ENCODE measurements at regions not wholly inside any gene's neighbourhood (a gene's known extent, or its start where the extent isn't known, plus 50 kb on each side); places are given as distances from the start of the nearest gene placed in this dataset.

DNA sequence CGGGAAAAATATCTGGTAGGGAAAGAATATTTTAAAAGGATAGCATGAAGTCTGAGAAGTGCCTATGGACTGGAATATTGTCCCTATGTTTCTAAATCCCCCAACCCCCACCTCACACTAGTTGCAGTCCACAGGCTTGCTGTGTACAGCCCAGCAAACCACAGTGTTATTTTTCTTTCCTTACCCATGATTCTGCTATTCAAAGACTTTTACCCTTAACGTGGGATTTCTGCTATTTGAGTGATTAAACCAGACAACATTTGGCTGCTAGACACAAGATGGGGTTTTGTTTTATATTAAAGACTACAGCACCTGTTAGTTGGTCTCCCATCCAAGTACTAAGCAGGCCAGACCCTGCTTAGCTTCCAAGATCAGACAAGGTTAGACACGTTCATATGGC is 120.5 kb upstream of the MYO3A start:
- ATAC-seq (no peak), DNase-seq (no peak)
- H3K27me3 ChIP-seq, result no peaks in the 10 kb centered on the region
- 44 to 48% methylated on average over 3 of the region's 3 CpGs for WGBS, 2 donors
- intact Hi-C loops (cut with DNase I), result no loop called here
- H3K4me3 ChIP-seq, result no peak overlapping the region
- TF ChIP-seq POLR2A (IDR thresholded peaks at IDR 0.05), result no peak
- TF ChIP-seq, protein P1, sequence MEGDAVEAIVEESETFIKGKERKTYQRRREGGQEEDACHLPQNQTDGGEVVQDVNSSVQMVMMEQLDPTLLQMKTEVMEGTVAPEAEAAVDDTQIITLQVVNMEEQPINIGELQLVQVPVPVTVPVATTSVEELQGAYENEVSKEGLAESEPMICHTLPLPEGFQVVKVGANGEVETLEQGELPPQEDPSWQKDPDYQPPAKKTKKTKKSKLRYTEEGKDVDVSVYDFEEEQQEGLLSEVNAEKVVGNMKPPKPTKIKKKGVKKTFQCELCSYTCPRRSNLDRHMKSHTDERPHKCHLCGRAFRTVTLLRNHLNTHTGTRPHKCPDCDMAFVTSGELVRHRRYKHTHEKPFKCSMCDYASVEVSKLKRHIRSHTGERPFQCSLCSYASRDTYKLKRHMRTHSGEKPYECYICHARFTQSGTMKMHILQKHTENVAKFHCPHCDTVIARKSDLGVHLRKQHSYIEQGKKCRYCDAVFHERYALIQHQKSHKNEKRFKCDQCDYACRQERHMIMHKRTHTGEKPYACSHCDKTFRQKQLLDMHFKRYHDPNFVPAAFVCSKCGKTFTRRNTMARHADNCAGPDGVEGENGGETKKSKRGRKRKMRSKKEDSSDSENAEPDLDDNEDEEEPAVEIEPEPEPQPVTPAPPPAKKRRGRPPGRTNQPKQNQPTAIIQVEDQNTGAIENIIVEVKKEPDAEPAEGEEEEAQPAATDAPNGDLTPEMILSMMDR (IDR thresholded peaks at IDR 0.05), result no peak
- H3K27ac ChIP-seq, result no peak overlapping the region
- H3K9me3 ChIP-seq, result no peaks in the 10 kb centered on the region
- no peaks in the 10 kb centered on the region for H3K4me1 ChIP-seq
- H3K36me3 ChIP-seq (replicated peaks in 1 of 2; ENCODE audit: insufficient read depth in 1 of 2, low read depth in 2 of 2), result no peaks in the 10 kb centered on the region

DNA sequence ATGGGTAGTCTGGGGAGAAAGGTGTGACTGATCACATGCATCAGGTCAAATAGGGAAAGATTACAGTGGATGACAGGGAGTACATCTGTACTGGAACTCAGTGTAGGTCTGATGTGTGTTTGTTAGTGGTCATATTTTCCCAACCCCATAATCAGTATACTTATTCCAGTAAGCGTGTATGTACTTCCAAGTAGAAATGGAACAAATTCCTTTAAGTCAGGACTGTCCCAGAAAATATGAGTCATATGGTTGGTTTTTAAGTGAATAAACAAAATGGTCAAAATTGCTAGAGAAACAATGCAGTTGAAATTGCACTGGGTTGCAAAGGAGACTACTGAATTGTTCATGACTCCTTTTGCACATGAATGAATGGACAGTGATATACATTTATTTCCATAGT is 118.8 kb upstream of the MYO3A start:
- H3K27me3 ChIP-seq, result no peaks in the 10 kb centered on the region
- no peak overlapping the region for H3K4me3 ChIP-seq
- H3K36me3 ChIP-seq (replicated peaks in 1 of 2; ENCODE audit: insufficient read depth in 1 of 2, low read depth in 2 of 2), result no peaks in the 10 kb centered on the region
- DNase-seq (no peak), ATAC-seq (no peak)
- intact Hi-C loops (cut with DNase I), result no loop called here
- TF ChIP-seq, protein P1 (IDR thresholded peaks at IDR 0.05), result no peak
- no peak for TF ChIP-seq POLR2A (IDR thresholded peaks at IDR 0.05)
- H3K27ac ChIP-seq, result no peak overlapping the region
- no peaks in the 10 kb centered on the region for H3K9me3 ChIP-seq
- 32 to 44% methylated on average over 1 of the region's 1 CpG for WGBS, 2 donors
- H3K4me1 ChIP-seq, result no peaks in the 10 kb centered on the region

DNA sequence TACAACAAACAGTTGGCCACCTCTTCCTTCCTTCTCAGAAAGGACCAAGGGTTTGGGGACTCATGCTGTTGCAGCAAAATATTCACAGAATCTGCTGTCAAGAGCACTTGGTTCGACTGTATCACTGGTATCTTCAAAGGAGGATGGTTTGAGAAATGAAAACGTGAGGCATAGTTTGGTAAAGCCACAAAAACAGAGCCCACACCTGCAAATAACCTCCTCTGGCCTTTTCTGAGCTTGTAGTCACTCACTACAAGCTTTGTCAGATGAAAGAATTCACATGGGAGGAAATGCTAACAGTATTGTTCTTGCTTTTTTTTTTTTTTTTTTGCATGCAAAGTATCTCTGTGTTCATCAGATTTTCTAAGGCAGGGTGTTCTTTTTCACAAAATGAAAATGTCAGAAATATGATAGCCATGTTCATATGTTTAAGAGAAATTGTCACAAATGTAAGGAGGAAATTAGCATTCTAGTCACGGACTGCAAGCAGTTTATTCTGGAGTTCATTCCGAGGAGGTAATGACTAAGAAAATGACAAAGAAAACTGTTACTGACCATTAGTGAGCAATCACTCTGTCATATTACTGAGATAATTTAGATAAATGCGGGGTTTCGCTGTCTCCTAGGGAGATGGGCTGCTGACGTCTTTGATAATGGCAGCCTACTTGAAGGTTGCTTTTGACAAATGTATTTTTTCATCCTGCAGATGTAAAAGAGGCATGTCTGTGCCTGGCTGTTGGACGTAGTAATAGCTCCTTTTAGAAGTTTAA is 117.8 kb upstream of the MYO3A start:
- Histone ChIP-seq H3K36me3 (replicated peaks in 1 of 2; ENCODE audit: insufficient read depth in 1 of 2, low read depth in 2 of 2) (no peaks in the 10 kb centered on the region), H3K27ac (no peak overlapping the region), H3K27me3 (no peaks in the 10 kb centered on the region), H3K9me3 (no peaks in the 10 kb centered on the region), H3K4me1 (no peaks in the 10 kb centered on the region), H3K4me3 (no peak overlapping the region)
- DNase-seq, result no peak
- no peak for ATAC-seq
- 27 to 36% methylated on average over 8 of the region's 8 CpGs for whole genome bisulfite sequencing, 2 donors
- no peak for TF ChIP-seq POLR2A (IDR thresholded peaks at IDR 0.05)
- TF ChIP-seq, protein P1 (IDR thresholded peaks at IDR 0.05), result no peak
- intact Hi-C loops (cut with DNase I), result no loop called here

DNA sequence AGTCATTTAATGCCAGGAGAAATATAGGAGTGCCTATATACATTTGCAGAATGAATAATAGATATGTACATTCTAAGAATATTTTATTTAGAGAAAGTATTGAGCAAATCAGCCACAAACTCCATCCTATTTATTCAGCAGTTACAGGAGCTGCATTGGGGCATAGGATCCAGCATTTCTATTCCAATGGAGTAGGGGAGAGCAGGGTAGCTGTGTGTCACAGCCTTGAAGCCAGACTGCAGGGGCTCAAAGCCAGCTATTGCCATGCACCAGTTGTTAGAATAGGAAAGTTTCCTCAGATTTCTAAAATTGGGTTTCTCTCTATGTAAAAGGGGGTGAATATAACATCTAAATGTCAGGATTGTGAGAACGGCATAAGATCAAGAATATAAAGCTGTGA is 116.8 kb upstream of the MYO3A start:
- H3K9me3 ChIP-seq, result no peaks in the 10 kb centered on the region
- no peaks in the 10 kb centered on the region for H3K4me1 ChIP-seq
- WGBS, 2 donors, result 73 to 91% methylated on average over 1 of the region's 1 CpG
- TF ChIP-seq, protein P1 (IDR thresholded peaks at IDR 0.05), result no peak
- no peak for TF ChIP-seq POLR2A (IDR thresholded peaks at IDR 0.05)
- no peaks in the 10 kb centered on the region for H3K36me3 ChIP-seq (replicated peaks in 1 of 2; ENCODE audit: insufficient read depth in 1 of 2, low read depth in 2 of 2)
- H3K27me3 ChIP-seq, result no peaks in the 10 kb centered on the region
- H3K27ac ChIP-seq, result no peak overlapping the region
- ATAC-seq, result no peak
- no peak overlapping the region for H3K4me3 ChIP-seq
- DNase-seq, result no peak
- intact Hi-C loops (cut with DNase I), result no loop called here

DNA sequence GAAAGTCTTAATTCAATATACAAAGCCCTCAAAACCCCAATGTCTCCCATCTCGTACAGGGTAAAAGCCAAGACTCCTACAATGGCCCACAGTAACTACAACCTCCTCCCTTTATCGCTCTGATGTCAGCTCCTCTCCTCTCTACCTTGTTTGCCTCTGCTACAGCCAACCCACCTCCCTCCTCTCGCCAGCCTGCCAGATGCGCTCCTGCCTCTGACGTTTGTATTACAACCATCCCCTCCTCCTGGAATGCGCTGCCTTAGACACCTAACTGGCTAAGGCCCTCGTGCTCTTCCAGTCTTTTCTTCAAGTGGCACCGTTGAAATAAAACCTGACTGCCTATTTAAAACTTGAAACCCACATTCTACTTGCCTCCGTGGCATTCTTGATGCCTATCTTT is 115.3 kb upstream of the MYO3A start:
- Histone ChIP-seq H3K27me3 (no peaks in the 10 kb centered on the region), H3K9me3 (no peaks in the 10 kb centered on the region), H3K4me1 (no peaks in the 10 kb centered on the region), H3K27ac (no peak overlapping the region), H3K4me3 (no peak overlapping the region), H3K36me3 (replicated peaks in 1 of 2; ENCODE audit: insufficient read depth in 1 of 2, low read depth in 2 of 2) (no peaks in the 10 kb centered on the region)
- ATAC-seq (no peak), DNase-seq (no peak)
- intact Hi-C loops (cut with DNase I), result no loop called here
- no peak for TF ChIP-seq POLR2A (IDR thresholded peaks at IDR 0.05)
- TF ChIP-seq, protein P1 (IDR thresholded peaks at IDR 0.05), result no peak
- 38 to 39% methylated on average over 9 of the region's 9 CpGs for WGBS, 2 donors
